ENCODE measurements at regions not wholly inside any gene's neighbourhood (a gene's known extent, or its start where the extent isn't known, plus 50 kb on each side); places are given as distances from the start of the nearest gene placed in this dataset.

DNA sequence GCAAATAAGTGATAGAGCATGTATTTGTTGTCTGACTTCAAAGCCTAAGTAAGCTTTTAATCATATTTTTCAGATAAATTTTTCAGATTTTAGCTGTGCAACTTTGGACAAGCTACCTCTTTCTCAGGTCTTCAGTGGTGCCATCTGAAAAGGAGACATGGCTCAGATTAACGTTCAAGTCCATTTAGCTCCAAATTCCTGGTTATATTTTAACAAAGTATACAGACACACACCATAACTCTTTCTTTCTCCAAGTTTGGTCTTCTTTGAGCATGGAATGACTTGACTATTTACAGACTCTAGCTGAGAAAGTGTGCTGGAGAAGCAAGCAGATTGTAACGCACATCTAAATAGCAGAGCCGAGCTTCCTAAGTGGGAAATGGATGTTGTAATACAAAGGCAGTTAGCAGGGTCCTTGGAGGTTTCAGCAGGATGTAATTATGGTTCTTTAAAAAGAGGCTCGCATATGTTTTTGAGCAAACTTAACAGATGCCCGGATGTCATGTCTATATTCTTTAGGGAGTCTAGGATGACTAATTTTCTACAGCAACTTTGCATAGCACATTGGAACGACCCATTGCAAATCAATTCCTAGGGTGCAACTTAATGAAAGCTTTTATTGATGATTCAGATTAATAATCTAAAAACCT, 128.1 kb upstream of the E2F8 start:
- no peak for DNase-seq (ENCODE audit: low read depth in 3 of 3)

DNA sequence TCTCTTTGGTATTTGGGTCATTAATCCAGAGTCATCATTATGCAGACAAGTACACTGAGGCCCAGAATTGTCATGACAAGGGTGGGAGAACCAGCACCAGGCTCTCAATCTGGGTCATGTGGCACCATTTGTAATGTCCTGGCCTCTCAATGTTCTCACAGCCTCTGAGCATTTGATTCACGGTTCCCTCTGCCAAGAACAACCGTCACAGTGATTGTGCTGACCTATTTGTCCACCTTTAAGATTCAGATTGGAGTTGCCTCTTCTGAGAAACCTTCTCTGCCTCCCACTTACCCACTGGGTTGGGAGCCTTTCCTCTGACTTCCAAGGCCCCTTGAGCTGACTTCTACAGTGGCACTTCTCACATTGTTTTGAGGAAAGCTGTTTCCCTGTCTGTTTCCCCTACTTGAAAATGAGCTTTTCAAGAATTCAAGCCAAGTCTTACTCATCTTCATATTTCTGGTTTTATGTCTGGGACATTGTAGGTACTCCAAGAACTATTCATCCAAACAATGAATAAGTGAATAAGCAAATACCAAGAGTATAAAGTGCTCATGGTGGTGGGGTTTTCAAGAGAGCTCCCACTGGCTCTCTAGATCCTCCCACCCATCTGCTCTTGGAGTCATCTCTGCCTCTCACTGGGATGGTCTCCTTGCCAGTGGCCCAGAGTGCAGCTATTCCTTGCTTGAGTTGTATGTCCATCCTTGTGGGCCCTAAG, 126.4 kb upstream of the E2F8 start:
- DNase-seq (ENCODE audit: low read depth in 3 of 3) = no peak

DNA sequence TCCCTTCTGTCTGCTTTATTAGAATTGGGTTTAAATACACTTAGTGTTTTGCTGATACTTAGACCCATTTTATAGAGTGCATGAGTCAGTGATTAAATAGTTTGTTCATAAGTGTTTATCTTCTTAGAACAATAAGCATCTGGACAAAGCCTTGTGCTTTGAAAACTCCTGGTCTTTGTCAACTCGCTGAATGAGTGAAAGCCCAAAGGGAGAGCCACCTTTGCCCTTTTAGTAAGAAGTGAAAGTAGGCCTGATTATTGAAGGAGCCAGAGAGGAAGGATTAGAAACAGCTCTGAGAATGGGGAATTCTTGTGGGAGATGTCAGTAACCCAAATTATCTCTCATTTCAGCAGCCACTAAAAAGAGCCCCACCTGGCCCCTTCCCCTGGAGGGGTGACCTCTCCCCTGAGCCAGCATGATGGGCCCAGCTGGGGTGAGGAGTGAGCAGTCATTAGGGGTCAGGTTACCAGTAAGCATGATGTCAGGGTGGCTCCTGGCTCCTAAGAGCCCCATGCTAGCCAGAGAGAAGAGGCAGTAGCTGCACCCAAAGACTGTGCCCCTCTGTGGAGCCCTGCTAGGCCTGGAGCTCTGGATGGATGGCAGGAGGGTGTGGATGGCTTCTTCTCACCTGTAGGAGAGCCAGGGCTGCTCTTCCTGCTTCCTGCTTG, 125.1 kb upstream of the E2F8 start:
- no peak for DNase-seq (ENCODE audit: low read depth in 3 of 3)

DNA sequence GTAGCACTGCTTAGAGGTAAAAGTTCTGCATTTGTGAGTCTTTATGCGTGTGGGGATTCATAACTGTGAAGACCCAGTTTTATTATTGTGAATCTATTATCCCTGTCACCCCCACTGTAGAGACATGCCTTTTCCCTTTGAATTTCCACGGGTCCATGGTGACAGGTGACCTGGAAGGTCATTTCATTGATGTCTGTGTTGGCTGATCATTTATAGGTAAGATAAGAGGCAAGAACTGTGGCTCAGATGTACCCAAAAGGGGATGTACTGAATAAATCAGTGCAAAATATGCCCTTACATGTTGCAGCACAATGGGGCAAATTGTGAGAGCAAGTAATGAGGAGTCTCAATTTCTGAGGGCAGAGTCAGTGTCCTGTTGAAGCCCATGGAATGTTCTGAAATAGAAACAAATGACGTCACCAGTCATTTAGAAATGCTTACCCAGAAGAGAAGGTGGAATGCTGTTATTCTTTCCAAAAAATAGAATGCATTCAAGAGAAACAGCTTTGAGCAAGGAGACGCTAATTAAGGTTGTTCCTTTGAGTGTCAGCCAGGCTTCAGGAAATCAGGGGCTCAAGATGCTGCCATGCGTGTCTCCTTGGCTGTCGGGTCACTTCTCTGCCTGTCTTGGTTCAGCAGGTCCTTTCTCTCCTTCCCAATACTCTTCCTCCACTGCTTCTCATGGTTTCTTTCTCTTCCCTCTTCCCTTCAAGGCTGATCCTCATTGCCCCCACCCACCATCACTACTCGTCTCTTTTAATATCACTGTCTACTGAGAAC, 118.7 kb upstream of the E2F8 start:
- no peak for DNase-seq (ENCODE audit: low read depth in 3 of 3)

DNA sequence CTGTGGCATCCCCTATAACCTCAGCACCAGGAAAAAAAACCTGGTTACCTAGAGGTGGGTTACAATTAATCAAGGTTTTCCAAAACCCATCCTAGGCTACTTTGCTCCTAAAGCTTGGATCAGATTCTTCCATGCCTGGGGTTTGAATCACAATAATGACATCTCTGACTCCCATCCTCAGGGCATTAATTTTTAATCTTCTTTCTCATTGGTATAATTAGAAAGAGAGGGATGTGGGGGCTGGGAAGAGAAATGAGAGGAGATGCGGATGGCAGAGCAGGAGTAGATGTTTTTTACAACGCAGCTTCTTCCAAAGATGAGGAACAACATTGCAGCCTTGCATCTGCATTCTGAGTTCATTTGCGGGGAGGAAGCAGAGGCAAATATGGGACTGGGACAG, 117.2 kb upstream of the E2F8 start:
- DNase-seq (ENCODE audit: low read depth in 3 of 3) = no peak

DNA sequence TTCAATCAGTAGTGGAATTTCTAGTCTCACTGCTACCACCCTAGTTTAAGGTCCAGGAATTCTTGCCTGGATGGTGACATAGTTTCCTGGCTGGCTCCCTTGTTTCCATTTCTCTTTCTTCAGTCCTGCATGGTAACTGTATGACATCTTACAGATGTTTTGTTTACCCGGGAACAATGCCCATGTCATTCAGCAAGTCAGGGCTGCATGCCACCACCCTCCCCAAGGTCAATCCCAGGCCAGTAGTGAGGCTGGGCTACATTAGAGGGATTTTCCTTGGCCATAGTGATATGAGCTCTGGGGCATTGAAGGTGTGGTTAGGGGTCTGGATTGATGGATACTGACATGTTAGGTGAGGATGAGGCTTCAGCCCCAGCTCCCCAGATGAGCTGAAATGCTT, 114.9 kb upstream of the E2F8 start:
- no peak for DNase-seq (ENCODE audit: low read depth in 3 of 3)

DNA sequence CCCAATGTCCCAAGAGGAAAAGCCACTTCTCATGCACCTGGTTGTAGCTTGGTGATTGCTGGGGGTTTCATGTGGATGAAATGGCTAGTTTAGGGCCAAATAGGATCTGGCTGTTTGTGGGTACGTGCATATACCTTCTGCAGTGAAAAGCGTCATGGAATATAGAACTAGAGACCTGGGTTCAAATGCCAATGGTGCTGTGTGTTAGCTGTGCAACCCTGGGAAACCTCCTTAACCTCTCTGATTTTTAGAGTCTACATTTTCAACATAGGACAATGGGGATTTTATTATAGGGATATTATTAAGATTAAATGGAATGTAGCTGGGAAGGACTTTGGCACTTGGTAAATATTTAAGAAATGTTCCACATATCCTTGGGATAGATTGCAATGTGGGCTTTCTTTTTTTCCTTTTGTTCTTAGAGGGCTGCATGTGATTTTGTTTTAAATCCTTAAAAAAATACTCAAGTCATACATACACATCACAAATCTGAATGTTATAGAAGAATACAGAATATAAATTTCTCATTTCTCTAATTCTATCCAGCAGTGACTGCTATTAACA, 112.6 kb upstream of the E2F8 start:
- no peak for DNase-seq (ENCODE audit: low read depth in 3 of 3)

DNA sequence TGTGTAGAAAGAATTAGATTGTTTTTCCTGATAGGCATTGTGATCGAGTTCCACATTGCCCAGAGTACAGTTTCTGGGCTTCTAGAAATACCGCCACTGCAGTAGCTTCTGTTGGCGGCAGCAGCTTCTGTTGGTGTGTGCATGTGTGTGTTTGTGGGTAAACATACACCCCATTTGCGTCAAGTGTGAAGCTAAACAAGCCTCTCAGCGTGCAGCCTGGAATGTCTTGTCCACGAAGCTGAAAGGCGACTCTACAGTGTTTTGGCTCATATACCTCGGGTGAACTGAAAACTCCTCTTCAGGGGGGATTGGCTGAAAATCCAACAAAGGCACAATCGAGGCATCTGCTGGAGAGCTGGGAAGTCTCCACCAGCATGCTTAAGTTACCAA, 112.0 kb upstream of the E2F8 start:
- no peak for DNase-seq (ENCODE audit: low read depth in 3 of 3)

DNA sequence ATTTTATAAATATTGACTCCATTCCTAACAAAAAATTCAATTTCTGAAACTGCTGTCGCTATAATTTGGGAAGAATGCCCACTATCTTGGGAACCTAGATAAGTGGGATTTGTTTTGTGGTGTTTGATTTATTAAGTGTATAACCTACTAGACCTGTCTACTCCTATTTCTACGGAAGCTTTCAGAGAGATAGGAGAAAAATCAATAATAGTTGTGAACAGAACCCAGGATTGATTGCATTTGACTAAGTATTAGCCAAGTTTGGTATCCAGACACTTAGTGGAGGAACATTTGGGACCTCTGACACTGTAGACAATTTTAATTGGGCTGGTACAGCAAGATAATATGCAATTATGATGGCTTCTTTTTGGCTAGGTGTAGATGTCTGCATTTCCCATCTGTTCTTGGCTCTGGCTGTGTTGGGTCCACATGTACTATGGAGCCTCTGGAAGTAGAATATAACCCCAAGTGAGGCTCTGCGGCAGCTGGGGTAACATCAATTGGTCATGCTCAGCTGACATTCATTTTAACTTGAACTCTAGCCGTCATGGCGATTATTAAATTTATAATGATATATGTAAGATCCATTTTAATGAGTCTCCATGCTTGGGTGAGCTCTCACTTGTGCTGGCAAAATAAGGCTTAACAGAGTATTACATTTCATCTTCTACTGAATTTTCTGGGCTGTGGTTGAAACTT, 111.5 kb upstream of the E2F8 start:
- no peak for DNase-seq (ENCODE audit: low read depth in 3 of 3)

DNA sequence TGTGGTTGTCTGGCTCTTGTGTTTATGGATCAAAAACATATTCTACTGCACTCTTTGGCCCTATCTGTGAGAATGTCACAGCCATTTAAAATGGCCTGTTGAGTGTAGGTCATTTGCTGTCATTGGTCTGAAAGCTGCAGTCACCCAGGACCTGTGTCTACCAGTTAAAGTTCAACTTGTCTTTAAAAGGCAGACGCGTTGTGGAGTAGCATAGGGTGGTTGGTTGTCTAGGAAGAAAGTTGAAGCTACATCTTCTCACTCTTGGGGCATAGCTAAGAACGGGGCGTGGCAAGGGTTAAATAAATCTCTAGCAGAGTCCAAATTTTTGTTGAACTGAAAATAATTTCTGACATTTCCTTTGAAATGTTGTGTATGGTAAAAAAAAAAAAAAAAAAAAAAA, 110.7 kb upstream of the E2F8 start:
- no peak for DNase-seq (ENCODE audit: low read depth in 3 of 3)

DNA sequence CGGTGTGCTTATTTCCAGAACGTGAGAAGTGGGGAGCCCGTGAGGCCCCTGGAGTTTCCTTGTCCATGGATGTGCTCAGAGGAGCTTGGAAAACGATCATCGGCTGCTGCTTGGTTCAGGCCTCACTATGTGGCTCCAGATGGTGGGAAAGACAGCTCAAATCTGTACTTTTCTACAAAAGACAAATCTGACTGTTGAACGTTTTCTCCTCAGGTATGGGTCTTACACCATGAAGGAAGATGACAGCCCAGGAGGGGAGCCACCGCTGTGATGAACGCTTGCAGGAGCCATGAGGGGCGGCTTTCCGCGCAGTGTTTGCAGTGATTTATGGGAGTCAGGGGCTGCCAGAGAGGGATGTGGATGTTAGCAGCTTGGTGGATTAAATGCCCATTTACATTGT, 109.4 kb upstream of the E2F8 start:
- DNase-seq (ENCODE audit: low read depth in 3 of 3) = no peak

DNA sequence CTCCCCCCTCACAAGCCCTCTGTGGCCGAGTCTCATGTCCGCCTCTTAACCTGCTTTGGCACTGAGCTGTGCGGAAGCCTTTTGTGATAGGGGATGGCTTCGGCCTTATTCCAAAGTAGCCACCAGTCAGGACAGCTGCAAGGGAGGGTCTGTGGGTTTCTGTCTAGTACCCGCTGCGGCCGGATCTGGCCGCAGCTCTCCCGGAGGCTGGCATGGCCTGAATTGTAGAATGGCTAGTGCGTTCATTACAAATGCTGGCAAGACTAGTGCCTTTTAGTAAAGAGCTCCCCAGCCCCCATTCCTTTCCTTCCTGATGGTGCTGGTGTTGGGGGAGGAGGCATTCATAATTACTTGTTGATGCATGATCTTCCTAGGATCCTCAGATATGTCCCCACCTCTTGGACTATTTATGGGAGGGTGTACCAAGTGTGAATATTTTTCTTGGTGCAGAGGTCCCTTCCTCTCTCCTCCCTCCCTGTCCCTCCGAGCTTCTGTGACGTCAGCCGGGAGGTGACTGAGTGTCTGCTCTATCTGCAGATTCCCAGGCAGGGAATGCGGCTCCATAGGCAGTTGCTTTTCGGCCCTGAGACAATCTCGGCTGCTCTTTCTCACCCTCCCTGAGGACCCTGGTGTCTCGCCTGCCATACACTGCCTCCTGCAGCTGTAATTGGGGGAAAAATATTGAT, 108.7 kb upstream of the E2F8 start:
- no peak for DNase-seq (ENCODE audit: low read depth in 3 of 3)

DNA sequence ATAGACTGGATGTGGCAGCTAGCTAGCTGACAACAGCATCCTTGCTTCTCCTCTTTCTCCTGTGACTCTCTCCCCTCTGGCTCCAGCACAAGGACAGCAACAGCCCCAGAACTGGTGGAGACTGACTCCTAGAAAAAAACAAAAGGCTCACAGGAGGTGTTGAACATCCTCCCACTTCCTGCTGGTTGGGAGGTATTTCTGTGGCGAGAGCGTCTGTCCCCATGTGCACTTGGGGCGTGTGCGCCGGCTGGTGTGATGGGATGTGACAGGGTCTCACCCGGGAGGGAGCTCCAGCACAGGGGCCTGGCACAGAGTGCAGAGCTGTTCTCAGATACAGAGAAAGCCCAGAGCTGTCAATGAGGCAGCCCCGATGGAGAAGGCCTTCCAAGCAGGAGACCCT, 107.2 kb upstream of the E2F8 start:
- DNase-seq (ENCODE audit: low read depth in 3 of 3) = no peak

DNA sequence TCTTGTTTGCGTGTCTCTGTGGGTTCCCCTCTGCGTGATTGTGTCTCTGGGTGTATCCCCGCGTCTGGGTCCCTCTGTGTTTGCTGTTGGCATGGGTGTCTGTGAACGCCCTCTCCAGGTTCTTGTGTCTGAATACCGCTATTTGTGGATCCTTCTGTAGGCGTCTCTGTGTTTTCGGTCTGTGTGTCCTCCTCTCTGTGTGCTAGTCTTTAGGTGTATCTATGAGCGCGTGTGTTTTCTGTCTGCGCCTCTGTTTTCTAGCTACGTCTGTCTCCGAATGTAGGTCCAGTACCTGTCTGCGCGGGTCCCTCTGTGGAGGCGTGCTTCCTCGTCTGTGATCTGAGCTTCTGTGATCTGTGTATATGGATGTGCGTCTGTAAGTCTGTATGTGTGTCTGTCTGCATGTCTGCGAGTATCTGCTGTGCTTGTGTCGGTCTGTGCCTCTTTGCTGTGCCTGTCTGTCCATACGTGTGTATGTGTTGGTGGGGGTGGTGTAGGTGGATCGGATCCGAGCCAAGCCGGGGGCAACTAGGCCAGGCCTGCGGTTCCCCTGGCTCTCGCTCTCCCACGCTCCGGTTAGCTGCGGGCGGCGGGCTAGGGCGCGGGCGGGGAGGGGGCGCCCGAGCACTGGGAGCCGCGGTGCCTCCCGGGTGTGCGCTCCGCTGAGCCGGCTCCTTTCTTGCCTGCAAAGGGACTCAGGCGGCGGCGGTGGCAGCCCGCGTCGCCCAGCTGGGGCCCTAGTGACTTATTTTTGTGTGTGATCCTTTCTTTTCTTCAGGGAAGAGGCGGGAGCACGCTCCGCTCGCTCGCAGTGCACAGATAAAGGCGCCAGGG, 105.3 kb upstream of the E2F8 start:
- DNase-seq (ENCODE audit: low read depth in 3 of 3) = no peak

DNA sequence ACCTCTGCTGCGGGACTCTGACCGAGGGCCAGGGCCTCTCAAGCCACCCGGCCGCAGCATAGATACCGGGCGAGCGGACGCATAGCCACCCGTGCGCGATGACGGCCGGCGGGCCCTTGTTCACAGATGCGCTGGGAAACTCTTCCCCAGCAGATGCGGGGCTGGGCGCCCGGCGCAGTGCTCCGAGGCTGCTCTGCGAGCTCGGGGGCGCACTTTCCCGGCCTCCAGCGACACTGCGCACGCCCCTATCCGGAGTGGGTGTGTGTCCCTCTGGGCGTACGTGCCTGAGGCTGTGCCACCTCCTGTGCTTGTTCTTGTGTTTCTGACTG, 104.7 kb upstream of the E2F8 start:
- DNase-seq (ENCODE audit: low read depth in 3 of 3) = no peak

DNA sequence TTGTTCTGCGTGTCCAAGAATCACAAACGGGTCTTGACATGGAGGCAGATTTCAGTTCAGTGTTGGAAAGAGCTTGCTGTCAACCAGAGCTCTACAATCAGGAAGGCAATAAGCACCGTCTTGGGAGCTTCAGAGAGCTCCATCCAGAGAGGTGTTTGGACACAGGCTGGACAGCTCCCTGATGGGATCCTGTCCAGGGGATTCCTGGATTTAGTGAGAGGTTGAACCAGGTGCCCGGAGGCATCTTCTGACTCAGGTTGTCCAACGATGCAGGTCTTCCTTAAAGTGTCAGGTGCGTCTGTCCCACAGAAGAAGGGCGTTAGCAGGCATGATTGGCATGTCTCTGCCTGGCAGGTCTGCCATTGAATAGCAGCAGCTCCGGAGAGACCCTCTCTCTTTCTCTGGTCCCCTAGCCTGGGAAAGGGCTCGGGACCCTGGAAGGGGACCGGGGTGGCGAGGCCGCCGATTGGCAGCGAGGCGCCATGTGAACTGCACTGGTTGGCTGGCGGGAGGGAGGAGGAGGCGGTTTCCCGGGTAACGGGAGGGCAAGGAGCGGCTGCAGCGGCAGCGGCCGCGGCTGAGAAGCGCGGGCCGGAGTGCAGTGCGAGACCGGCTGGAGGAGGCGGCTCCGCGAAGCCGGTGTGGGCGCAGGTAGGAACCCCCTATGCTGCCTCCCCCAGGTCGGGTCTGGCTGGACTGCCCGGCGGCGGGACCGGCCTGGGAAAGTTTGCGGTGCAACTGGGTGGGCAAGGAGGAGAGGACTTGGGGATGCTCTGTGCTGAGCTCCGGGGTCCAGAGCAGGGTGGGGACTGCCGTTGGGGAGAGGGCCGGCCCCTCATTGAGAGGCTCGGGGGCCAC, 104.1 kb upstream of the E2F8 start:
- DNase-seq (ENCODE audit: low read depth in 3 of 3) = no peak

DNA sequence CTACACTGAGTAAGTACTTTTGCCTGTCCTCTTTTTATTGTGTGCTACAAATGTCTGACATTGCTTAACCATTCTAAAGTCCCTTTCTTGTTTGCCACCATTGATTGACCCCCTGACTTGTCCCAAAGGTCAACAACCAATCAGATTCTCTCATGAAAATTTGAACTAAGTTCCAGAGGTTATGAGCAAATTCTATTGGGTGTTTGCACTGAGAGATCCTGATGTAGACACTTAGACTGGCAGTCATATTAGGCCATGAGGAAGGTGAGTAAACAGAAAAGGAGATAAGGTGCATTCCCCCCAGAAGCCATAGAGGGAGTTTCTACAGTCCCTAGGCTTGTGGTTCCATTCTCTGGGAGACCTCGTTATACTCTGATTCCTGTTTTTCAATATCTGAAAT, 101.3 kb upstream of the E2F8 start:
- DNase-seq (ENCODE audit: low read depth in 3 of 3) = no peak

DNA sequence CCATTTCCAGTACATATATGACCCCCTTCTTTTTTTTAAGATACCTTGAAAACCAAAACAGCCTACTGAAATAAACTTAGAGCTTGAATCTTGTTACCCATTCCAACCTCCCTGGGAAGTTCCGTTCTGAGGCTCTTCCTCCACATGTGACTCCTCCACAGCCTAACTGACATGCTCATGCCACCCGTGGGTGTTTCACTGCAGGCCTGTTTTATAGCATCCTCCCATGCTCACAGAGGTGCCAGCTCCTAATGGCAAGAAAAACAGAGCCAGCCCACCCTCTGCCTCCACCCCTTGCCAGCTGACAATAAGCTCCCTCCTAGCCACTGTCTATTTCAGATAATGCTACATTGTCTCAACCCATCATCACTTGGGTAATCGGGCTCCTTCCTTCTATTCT, 97.6 kb upstream of the E2F8 start:
- DNase-seq (ENCODE audit: low read depth in 3 of 3) = no peak

DNA sequence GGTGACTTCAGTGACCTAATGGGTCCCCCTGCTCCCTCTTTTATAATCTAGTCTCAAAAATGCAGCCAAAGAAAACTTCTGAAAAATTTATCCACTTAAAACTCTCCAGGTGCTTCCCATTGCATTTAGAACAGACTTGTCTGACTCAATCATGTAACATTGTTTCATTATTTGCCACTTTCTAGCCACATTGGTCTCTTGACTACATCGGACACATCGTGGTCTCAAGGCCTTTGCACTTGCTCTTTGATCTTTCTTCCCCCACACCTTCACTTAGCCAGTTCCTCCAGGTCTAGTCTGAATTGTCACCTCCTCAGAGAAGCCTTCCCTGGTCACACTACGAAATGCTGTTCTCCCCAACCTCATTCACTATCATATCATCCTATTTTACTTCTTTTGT, 97.0 kb upstream of the E2F8 start:
- DNase-seq (ENCODE audit: low read depth in 3 of 3) = no peak

Measured in stimulated activated CD4-positive, alpha-beta T cell treated with anti-CD3 and anti-CD28 coated beads, TNF-alpha, amount 100 ng/mL, for 4 hours (primary cell).